OCI-LY1 (cell line): ENCODE measurements at regions not wholly inside any gene's neighbourhood (a gene's known extent, or its start where the extent isn't known, plus 50 kb on each side); places are given as distances from the start of the nearest gene placed in this dataset.

Experiments used
- H2AFZ ChIP-seq: fragments of 200-600 bp; sonication (generic), shearing (Covaris generic); 2 replicates; pipeline ENCODE4 v1.6.0; 2014; ENCODE audit warnings: antibody characterized with exemption, mild to moderate bottlenecking, low read length
- H3F3A ChIP-seq: fragments of 200-600 bp; sonication (generic), shearing (Covaris generic); 2 replicates; pipeline ENCODE4 v1.6.0; 2014; ENCODE audit warnings: mild to moderate bottlenecking, antibody characterized with exemption, low read length, moderate library complexity; ENCODE audit not compliant: insufficient read depth
- H3K27ac ChIP-seq: fragments of 200-600 bp; sonication (generic); 2 replicates; pipeline ENCODE4 v1.5.1; 2014; ENCODE audit warnings: low read length, mixed run types, mild to moderate bottlenecking, low read depth; ENCODE audit not compliant: poor library complexity, severe bottlenecking
- H3K27me3 ChIP-seq: fragments of 200-600 bp; sonication (generic); 2 replicates; pipeline ENCODE4 v1.6.0; 2014; ENCODE audit warnings: antibody characterized with exemption, mild to moderate bottlenecking, low read length, moderate library complexity; ENCODE audit not compliant: insufficient read depth
- H3K36me3 ChIP-seq: fragments of 200-600 bp; sonication (generic); 2 replicates; pipeline ENCODE4 v1.6.1; 2014; ENCODE audit warnings: mild to moderate bottlenecking, antibody characterized with exemption, low read length, moderate library complexity, mixed read lengths; ENCODE audit not compliant: insufficient read depth
- H3K4me1 ChIP-seq: fragments of 200-600 bp; sonication (generic); 2 replicates; pipeline ENCODE4 v1.5.1; 2014; ENCODE audit warnings: mild to moderate bottlenecking, low read length, moderate library complexity; ENCODE audit not compliant: insufficient read depth, severe bottlenecking
- H3K4me2 ChIP-seq: fragments of 200-600 bp; sonication (generic), shearing (Covaris generic); 2 replicates; pipeline ENCODE4 v1.6.1; 2014; ENCODE audit warnings: low read length
- H3K4me3 ChIP-seq: fragments of 200-600 bp; sonication (generic); 2 replicates; pipeline ENCODE4 v1.5.1; 2014; ENCODE audit warnings: low read length, low read depth, mild to moderate bottlenecking, mixed read lengths; ENCODE audit not compliant: poor library complexity, severe bottlenecking
- H3K79me2 ChIP-seq: fragments of 200-600 bp; shearing (Covaris generic); 2 replicates; pipeline ENCODE4 v1.6.1; 2016; ENCODE audit warnings: mixed run types, low read length, mixed read lengths; ENCODE audit not compliant: insufficient read depth
- H3K9ac ChIP-seq: fragments of 200-600 bp; sonication (generic), shearing (Covaris generic); 2 replicates; pipeline ENCODE4 v1.6.1; 2014; ENCODE audit warnings: mild to moderate bottlenecking, low read length, mixed read lengths
- H3K9me2 ChIP-seq: fragments of 200-600 bp; sonication (generic), shearing (Covaris generic); 2 replicates; pipeline ENCODE4 v1.6.1; 2014; ENCODE audit warnings: low read depth, mild to moderate bottlenecking, low read length, mixed read lengths
- H3K9me3 ChIP-seq: fragments of 200-600 bp; shearing (Covaris generic); 2 replicates; pipeline ENCODE4 v1.6.1; 2014; ENCODE audit warnings: low read length, mixed read lengths
- H4K20me1 ChIP-seq: fragments of 200-600 bp; sonication (generic), shearing (Covaris generic); 2 replicates; pipeline ENCODE4 v1.6.0; 2016; ENCODE audit warnings: mild to moderate bottlenecking, low read length; ENCODE audit not compliant: insufficient read depth
- EZH2 ChIP-seq: fragments of 200-600 bp; sonication (generic), shearing (Covaris generic); IDR thresholded peaks from 2 replicates; pipeline ENCODE4 v1.8.0; 2017; ENCODE audit warnings: borderline replicate concordance, mixed run types, mild to moderate bottlenecking, antibody characterized with exemption, low read length, moderate library complexity, mixed read lengths
- TF ChIP-seq, protein P1 (sequence below): fragments of 200-600 bp; sonication (generic), shearing (Covaris generic); IDR thresholded peaks from 2 replicates; pipeline ENCODE4 v1.5.1; 2017; ENCODE audit warnings: mild to moderate bottlenecking, antibody characterized with exemption, low read length, moderate library complexity, mixed read lengths

GRCh38 chr9:21583628-21584377 is 101.7 kb upstream of the IFNE start:
- no peak overlapping the region for H3K4me2 ChIP-seq
- no peaks in the 10 kb centered on the region for H3K4me1 ChIP-seq
- H3K79me2 ChIP-seq, result no peaks in the 10 kb centered on the region
- no peaks in the 10 kb centered on the region for H4K20me1 ChIP-seq
- H2AFZ ChIP-seq, result no peak overlapping the region
- no peak for TF ChIP-seq EZH2
- TF ChIP-seq, protein P1, sequence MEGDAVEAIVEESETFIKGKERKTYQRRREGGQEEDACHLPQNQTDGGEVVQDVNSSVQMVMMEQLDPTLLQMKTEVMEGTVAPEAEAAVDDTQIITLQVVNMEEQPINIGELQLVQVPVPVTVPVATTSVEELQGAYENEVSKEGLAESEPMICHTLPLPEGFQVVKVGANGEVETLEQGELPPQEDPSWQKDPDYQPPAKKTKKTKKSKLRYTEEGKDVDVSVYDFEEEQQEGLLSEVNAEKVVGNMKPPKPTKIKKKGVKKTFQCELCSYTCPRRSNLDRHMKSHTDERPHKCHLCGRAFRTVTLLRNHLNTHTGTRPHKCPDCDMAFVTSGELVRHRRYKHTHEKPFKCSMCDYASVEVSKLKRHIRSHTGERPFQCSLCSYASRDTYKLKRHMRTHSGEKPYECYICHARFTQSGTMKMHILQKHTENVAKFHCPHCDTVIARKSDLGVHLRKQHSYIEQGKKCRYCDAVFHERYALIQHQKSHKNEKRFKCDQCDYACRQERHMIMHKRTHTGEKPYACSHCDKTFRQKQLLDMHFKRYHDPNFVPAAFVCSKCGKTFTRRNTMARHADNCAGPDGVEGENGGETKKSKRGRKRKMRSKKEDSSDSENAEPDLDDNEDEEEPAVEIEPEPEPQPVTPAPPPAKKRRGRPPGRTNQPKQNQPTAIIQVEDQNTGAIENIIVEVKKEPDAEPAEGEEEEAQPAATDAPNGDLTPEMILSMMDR, result no peak
- no peaks in the 10 kb centered on the region for H3K9me3 ChIP-seq
- H3K4me3 ChIP-seq, result no peak overlapping the region
- no peak overlapping the region for H3K27ac ChIP-seq
- H3K9me2 ChIP-seq, result no peaks in the 10 kb centered on the region
- no peaks in the 10 kb centered on the region for H3K27me3 ChIP-seq
- no peaks in the 10 kb centered on the region for H3K36me3 ChIP-seq
- H3F3A ChIP-seq, result no peaks in the 10 kb centered on the region
- no peak overlapping the region for H3K9ac ChIP-seq

DNA sequence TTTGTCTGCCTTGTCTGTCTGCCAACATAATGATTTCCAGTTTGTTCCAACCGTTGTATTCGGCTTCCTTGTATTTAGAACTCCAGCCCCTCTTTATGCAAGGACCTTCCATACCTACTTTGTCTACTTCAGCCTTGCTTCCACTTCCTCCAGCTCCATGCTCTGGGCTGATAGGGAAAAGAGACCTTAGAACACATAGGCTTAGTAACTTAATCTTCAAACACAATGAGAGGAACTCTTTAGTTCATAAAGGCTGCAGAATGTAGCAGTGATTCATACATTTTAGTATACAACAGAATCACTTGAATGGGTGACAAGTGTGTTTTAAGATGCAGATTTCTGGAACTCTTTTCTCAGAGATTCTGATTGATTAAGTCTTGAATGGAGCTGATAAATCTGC is 102.8 kb upstream of the IFNE start:
- no peaks in the 10 kb centered on the region for H3K27me3 ChIP-seq
- no peaks in the 10 kb centered on the region for H4K20me1 ChIP-seq
- TF ChIP-seq, protein P1, result no peak
- no peak for TF ChIP-seq EZH2
- no peaks in the 10 kb centered on the region for H3K9me2 ChIP-seq
- H3K4me3 ChIP-seq, result no peak overlapping the region
- no peaks in the 10 kb centered on the region for H3K79me2 ChIP-seq
- no peaks in the 10 kb centered on the region for H3K4me1 ChIP-seq
- no peak overlapping the region for H3K27ac ChIP-seq
- no peak overlapping the region for H3K9ac ChIP-seq
- no peaks in the 10 kb centered on the region for H3F3A ChIP-seq
- no peaks in the 10 kb centered on the region for H3K9me3 ChIP-seq
- H2AFZ ChIP-seq, result no peak overlapping the region
- H3K36me3 ChIP-seq, result no peaks in the 10 kb centered on the region
- no peak overlapping the region for H3K4me2 ChIP-seq

DNA sequence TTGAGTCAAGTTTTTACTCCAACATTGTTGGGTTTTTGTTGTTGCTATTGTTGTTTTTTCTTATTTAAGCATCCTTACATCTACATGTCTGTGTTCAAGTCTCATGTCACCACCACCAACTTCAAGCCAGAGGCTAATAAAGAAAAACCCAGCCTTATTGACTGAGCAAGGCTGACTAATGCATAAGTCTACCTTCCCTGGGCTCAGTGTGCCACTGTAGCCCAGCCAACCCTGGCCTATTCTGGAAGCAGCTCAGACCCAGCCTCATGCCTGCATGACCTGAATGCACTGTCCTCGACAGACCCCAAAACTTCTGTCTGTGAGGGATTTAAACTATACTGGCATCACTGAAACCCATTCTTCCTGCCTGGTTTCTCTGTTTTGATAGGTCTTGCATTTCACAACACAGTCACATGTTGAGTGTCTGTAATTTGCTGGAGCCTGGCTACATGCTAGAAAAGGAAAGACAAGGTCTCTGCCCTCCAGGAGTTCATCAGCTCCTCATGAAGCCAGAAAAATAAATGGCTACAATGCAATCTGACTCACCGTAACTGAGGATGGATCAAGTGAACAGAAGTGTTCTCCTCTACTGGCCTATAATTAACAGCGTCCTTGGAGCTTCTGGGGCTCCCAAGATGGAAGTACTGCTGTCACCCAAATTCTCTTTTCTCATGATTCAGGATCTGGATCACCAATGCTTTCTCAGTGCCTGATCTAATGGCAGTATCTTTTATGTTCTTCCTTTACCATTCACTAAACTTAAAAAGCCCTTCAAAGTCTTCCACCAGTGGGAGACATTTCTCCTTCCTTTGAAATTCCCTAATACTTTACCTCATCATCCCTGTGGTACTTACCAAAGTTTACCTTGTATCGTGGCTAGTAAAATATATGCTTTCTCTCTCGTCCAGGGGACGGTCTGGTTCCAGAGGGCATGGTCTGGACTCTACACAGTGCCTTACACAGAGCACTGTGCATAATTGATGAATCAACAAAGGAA is 103.9 kb upstream of the IFNE start:
- H3K79me2 ChIP-seq, result no peaks in the 10 kb centered on the region

More for the DNA sequence above, 103.9 kb upstream of the IFNE start:
- no peak overlapping the region for H3K9ac ChIP-seq
- no peak overlapping the region for H3K27ac ChIP-seq
- no peaks in the 10 kb centered on the region for H3K36me3 ChIP-seq
- TF ChIP-seq, protein P1, result no peak
- TF ChIP-seq EZH2, result no peak
- no peak overlapping the region for H3K4me3 ChIP-seq
- H3F3A ChIP-seq, result no peaks in the 10 kb centered on the region
- H3K4me2 ChIP-seq, result no peak overlapping the region
- no peak overlapping the region for H2AFZ ChIP-seq
- H3K4me1 ChIP-seq, result no peaks in the 10 kb centered on the region
- H3K27me3 ChIP-seq, result no peaks in the 10 kb centered on the region
- no peaks in the 10 kb centered on the region for H4K20me1 ChIP-seq
- no peaks in the 10 kb centered on the region for H3K9me3 ChIP-seq
- H3K9me2 ChIP-seq, result no peaks in the 10 kb centered on the region
